Activated naive CD8-positive, alpha-beta T cell treated with anti-CD3 and anti-CD28 coated beads for 36 hours (primary cell): ENCODE measurements at regions not wholly inside any gene's neighbourhood (a gene's known extent, or its start where the extent isn't known, plus 50 kb on each side); places are given as distances from the start of the nearest gene placed in this dataset.

ENCODE experiments used
- DNase-seq: peaks from one replicate; pipeline ENCODE4 v3.0.0; 2021
- H3K27ac Mint-ChIP-seq: one replicate; pipeline ENCODE4 v1.8.0; 2022; ENCODE audit warnings: mild to moderate bottlenecking, moderate library complexity, mixed read lengths
- H3K27me3 Mint-ChIP-seq: one replicate; pipeline ENCODE4 v1.8.0; 2022; ENCODE audit warnings: mild to moderate bottlenecking, mixed read lengths
- H3K36me3 Mint-ChIP-seq: one replicate; pipeline ENCODE4 v1.8.0; 2021; ENCODE audit warnings: mild to moderate bottlenecking, mixed read lengths
- H3K4me1 Mint-ChIP-seq: one replicate; pipeline ENCODE4 v1.8.0; 2021; ENCODE audit warnings: mixed read lengths
- H3K4me3 Mint-ChIP-seq: one replicate; pipeline ENCODE4 v1.8.0; 2022; ENCODE audit warnings: mild to moderate bottlenecking, moderate library complexity, mixed read lengths
- H3K9me3 Mint-ChIP-seq: one replicate; pipeline ENCODE4 v1.8.0; 2022; ENCODE audit warnings: mixed read lengths

DNA sequence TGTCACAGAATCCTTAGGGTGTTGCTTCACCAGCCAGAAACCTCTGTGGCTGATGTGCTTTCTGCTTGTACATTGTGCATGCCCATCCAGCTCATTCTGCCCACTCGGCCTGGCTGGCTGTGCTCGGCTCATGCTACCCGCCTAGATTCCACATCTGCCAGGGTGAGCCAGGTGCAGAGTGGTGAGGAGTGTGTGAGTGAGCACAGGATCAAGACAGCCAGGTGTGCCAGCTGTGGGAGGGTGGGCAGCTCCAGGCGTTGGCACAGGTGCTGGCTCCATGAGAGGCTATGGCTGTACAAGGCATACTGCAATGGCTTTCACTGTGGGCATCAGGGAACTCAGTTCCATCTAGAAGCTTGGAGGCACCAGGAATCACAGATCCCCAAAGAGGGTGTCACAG, 1321.8 kb upstream of the CRIM1 start:
- H3K36me3 Mint-ChIP-seq: no peaks in the 10 kb centered on the region
- no peak overlapping the region for H3K4me3 Mint-ChIP-seq
- H3K27me3 Mint-ChIP-seq: no peaks in the 10 kb centered on the region
- H3K4me1 Mint-ChIP-seq: no peaks in the 10 kb centered on the region
- DNase-seq: no peak
- no peak overlapping the region for H3K27ac Mint-ChIP-seq
- H3K9me3 Mint-ChIP-seq: no peaks in the 10 kb centered on the region

GRCh38 chr2:35023545-35023944, 1332.0 kb upstream of the CRIM1 start:
- Mint-ChIP-seq H3K4me1 (no peaks in the 10 kb centered on the region), H3K27me3 (no peaks in the 10 kb centered on the region), H3K36me3 (no peaks in the 10 kb centered on the region), H3K9me3 (peaks cover 6% of the 10 kb centered on the region), H3K27ac (no peak overlapping the region), H3K4me3 (no peak overlapping the region)
- DNase-seq: no peak

DNA sequence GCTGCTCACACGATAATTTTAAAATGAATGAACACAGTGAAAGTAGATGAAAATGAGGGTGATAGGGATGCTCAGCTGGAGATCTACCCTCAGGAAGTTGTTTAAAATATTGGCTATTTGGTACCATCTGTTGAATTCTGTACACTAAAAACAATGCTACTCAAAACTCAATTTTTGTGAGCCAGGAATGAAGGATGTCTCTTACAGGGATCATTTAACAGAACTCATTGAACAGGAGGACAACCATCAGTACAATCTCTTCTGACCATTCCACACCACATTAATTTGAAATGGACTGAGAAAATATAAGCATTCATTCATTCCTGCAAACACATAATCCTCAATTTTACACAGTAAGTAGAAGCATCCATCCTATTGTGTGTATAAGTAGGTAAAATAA, 1355.1 kb upstream of the CRIM1 start:
- H3K4me1 Mint-ChIP-seq: no peaks in the 10 kb centered on the region
- H3K27me3 Mint-ChIP-seq: no peaks in the 10 kb centered on the region
- H3K9me3 Mint-ChIP-seq: no peaks in the 10 kb centered on the region
- no peak for DNase-seq
- H3K36me3 Mint-ChIP-seq: no peaks in the 10 kb centered on the region
- no peak overlapping the region for H3K27ac Mint-ChIP-seq
- no peak overlapping the region for H3K4me3 Mint-ChIP-seq

- no peaks in the 10 kb centered on the region for H3K27me3 Mint-ChIP-seq
- H3K36me3 Mint-ChIP-seq: no peaks in the 10 kb centered on the region
- H3K27ac Mint-ChIP-seq: no peak overlapping the region
These were observed 1356.8 kb upstream of the CRIM1 start for GRCh38 chr2:34998741-34999140.

DNA sequence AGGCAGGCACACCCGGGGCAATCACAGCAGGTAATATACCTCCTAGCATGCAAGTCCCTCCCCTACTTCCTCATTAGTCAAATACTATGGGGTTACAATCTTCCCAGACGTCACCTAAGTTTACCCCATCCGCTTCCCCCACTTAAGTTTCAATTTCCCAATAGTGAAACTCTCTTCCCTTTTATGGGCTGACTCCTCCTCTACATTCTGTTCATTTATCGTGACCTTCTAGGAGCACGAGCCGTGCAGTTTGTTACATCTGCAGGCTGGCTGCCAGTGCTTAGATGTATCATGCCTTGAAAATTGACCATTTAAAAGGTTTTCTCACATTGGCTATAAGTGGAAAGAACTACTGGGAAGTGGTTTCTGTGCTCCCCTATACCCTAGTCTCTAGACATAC, 1357.8 kb upstream of the CRIM1 start:
- no peak overlapping the region for H3K4me3 Mint-ChIP-seq
- DNase-seq: no peak
- H3K9me3 Mint-ChIP-seq: no peaks in the 10 kb centered on the region
- no peaks in the 10 kb centered on the region for H3K4me1 Mint-ChIP-seq
- no peaks in the 10 kb centered on the region for H3K36me3 Mint-ChIP-seq
- no peaks in the 10 kb centered on the region for H3K27me3 Mint-ChIP-seq
- no peak overlapping the region for H3K27ac Mint-ChIP-seq

More at GRCh38 chr2:34998741-34999140, 1356.8 kb upstream of the CRIM1 start:
- H3K4me3 Mint-ChIP-seq: no peak overlapping the region
- DNase-seq: no peak
- no peaks in the 10 kb centered on the region for H3K9me3 Mint-ChIP-seq
- no peaks in the 10 kb centered on the region for H3K4me1 Mint-ChIP-seq

GRCh38 chr2:34995196-34995595, 1360.4 kb upstream of the CRIM1 start:
- no peak for DNase-seq
- no peaks in the 10 kb centered on the region for H3K27me3 Mint-ChIP-seq
- no peaks in the 10 kb centered on the region for H3K4me1 Mint-ChIP-seq
- H3K4me3 Mint-ChIP-seq: no peak overlapping the region
- no peaks in the 10 kb centered on the region for H3K36me3 Mint-ChIP-seq
- peaks cover 5% of the 10 kb centered on the region for H3K9me3 Mint-ChIP-seq
- H3K27ac Mint-ChIP-seq: no peak overlapping the region

DNA sequence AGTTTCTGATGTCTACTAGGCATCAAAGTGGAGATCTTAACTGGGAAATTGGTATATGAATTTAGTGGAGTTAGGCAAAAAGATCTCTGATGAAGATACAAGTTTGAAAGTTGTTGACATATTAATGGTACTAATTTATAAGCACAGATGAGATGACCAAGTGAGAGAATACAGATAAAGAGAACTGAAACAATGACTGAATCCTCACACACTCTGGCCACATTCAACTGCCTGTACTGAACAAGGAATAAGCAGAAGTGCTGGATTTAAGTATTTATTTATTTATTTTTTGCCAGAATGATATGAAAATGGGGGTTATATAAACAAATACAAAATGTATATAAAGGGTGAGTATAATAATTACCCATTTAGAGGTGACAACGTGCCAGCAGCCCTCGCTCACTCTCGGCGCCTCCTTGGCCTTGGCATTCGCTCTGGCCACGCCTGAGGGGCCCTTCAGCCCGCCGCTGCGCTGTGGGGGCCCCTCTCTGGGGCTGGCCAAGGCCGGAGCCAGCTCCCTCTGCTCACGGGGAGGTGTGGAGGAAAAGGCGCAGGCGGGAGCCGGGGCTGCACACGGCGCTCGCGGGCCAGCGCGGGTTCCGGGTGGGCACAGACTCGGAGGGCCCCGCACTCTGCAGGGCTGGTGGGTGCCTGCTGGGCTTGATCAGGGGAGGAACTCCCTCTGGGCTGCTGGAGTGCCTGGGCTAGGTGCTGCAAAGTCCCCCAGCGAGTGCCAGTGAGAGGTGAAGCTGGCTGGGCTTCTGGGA, 1363.9 kb upstream of the CRIM1 start:
- peaks cover 5% of the 10 kb centered on the region for H3K9me3 Mint-ChIP-seq
- no peak overlapping the region for H3K4me3 Mint-ChIP-seq
- no peaks in the 10 kb centered on the region for H3K4me1 Mint-ChIP-seq
- no peak for DNase-seq
- no peaks in the 10 kb centered on the region for H3K27me3 Mint-ChIP-seq
- no peaks in the 10 kb centered on the region for H3K36me3 Mint-ChIP-seq
- no peak overlapping the region for H3K27ac Mint-ChIP-seq

- Mint-ChIP-seq H3K36me3 (no peaks in the 10 kb centered on the region), H3K27ac (no peak overlapping the region), H3K9me3 (peaks cover 6% of the 10 kb centered on the region)
These were observed 1370.1 kb upstream of the CRIM1 start for GRCh38 chr2:34985474-34985873.

GRCh38 chr2:34980689-34981088, 1374.9 kb upstream of the CRIM1 start:
- H3K36me3 Mint-ChIP-seq: no peaks in the 10 kb centered on the region
- no peak overlapping the region for H3K4me3 Mint-ChIP-seq
- H3K9me3 Mint-ChIP-seq: peaks cover 8% of the 10 kb centered on the region
- no peak overlapping the region for H3K27ac Mint-ChIP-seq
- no peaks in the 10 kb centered on the region for H3K4me1 Mint-ChIP-seq
- H3K27me3 Mint-ChIP-seq: no peaks in the 10 kb centered on the region
- DNase-seq: no peak

More at GRCh38 chr2:34985474-34985873, 1370.1 kb upstream of the CRIM1 start:
- Mint-ChIP-seq H3K4me3 (no peak overlapping the region), H3K4me1 (no peaks in the 10 kb centered on the region), H3K27me3 (no peaks in the 10 kb centered on the region)
- no peak for DNase-seq

DNA sequence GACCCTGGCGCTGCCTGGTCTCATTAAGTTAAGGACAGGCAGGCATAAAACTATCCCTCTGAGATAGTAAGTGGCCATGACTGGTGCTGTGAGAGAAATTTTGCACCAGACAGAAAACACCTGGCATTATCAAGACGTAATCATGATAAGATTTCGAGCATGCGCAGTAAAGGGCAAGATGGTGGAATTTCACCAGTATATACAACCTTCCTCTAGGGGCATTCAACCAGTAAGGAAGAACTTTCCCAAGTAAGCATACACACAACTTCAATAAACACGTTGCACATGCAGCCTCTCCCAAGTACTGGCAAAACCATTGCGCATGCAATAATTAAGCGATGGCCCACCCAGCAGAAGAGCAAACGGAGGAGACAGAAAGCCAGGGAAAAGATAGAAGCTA, 1376.4 kb upstream of the CRIM1 start:
- Mint-ChIP-seq H3K27me3 (no peaks in the 10 kb centered on the region), H3K9me3 (peaks cover 8% of the 10 kb centered on the region), H3K4me1 (no peaks in the 10 kb centered on the region), H3K27ac (no peak overlapping the region), H3K36me3 (no peaks in the 10 kb centered on the region), H3K4me3 (no peak overlapping the region)
- DNase-seq: no peak

GRCh38 chr2:34961822-34962221, 1362.7 kb upstream of the FAM98A start:
- DNase-seq: no peak
- Mint-ChIP-seq H3K27me3 (no peaks in the 10 kb centered on the region), H3K36me3 (no peaks in the 10 kb centered on the region), H3K4me1 (no peaks in the 10 kb centered on the region), H3K27ac (no peak overlapping the region), H3K9me3 (no peaks in the 10 kb centered on the region), H3K4me3 (no peak overlapping the region)

GRCh38 chr2:34954758-34955157, 1355.7 kb upstream of the FAM98A start:
- DNase-seq: no peak
- no peaks in the 10 kb centered on the region for H3K4me1 Mint-ChIP-seq
- H3K9me3 Mint-ChIP-seq: peaks cover 2% of the 10 kb centered on the region

GRCh38 chr2:34950797-34951196, 1351.7 kb upstream of the FAM98A start:
- H3K9me3 Mint-ChIP-seq: peaks cover 6% of the 10 kb centered on the region
- no peaks in the 10 kb centered on the region for H3K4me1 Mint-ChIP-seq
- H3K36me3 Mint-ChIP-seq: no peaks in the 10 kb centered on the region
- no peaks in the 10 kb centered on the region for H3K27me3 Mint-ChIP-seq
- no peak overlapping the region for H3K27ac Mint-ChIP-seq
- no peak for DNase-seq
- H3K4me3 Mint-ChIP-seq: no peak overlapping the region

More at GRCh38 chr2:34954758-34955157, 1355.7 kb upstream of the FAM98A start:
- no peaks in the 10 kb centered on the region for H3K27me3 Mint-ChIP-seq
- H3K4me3 Mint-ChIP-seq: no peak overlapping the region
- no peak overlapping the region for H3K27ac Mint-ChIP-seq
- no peaks in the 10 kb centered on the region for H3K36me3 Mint-ChIP-seq

GRCh38 chr2:34949316-34949715, 1350.2 kb upstream of the FAM98A start:
- no peak for DNase-seq
- no peaks in the 10 kb centered on the region for H3K36me3 Mint-ChIP-seq
- H3K9me3 Mint-ChIP-seq: peaks cover 6% of the 10 kb centered on the region
- no peaks in the 10 kb centered on the region for H3K27me3 Mint-ChIP-seq
- no peaks in the 10 kb centered on the region for H3K4me1 Mint-ChIP-seq
- no peak overlapping the region for H3K4me3 Mint-ChIP-seq
- no peak overlapping the region for H3K27ac Mint-ChIP-seq

DNA sequence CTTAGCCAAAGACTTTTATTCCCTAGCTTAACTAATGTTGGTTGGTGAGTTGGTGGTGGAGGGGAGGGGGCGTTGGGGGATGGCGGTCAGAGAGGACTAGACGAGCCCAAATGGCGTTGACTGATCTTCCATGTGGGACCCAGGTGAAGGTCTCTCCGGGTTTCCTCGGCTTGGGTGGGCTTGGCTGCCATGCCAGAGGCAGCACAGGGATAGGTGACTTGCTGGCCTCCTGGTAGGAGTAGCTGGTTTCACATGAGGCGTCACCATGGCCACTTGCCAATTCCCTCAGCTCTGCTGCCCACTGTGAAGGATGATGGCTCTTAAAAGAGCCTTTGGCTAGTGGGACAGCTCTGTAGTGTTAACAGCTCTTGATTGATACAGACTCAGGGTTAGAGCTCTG, 1337.0 kb upstream of the FAM98A start:
- Mint-ChIP-seq H3K27me3 (no peaks in the 10 kb centered on the region), H3K36me3 (no peaks in the 10 kb centered on the region), H3K27ac (no peak overlapping the region), H3K4me3 (no peak overlapping the region), H3K4me1 (no peaks in the 10 kb centered on the region), H3K9me3 (peaks cover 6% of the 10 kb centered on the region)
- DNase-seq: no peak

DNA sequence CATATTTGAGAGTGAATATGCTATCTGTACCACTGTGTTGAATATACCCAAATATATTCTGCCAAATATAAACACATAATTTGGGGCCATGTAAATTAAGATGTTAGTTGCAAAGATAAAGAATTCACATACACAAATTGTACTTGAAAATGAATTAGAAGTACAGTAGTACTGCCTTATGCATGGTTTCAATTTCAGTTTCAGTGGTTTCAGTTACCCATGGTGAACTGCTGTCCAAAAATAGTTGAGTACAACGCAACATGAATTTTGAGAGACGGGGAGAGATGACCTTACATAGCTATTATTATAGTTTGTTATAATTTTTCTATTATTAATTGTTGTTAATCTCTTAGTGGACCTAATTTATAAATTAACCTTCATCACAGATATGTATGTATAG, 1313.0 kb upstream of the FAM98A start:
- Mint-ChIP-seq H3K27ac (no peak overlapping the region), H3K4me3 (no peak overlapping the region), H3K27me3 (no peaks in the 10 kb centered on the region), H3K4me1 (no peaks in the 10 kb centered on the region), H3K36me3 (no peaks in the 10 kb centered on the region), H3K9me3 (peaks cover 3% of the 10 kb centered on the region)
- DNase-seq: no peak
